ENCODE measurements at regions not wholly inside any gene's neighbourhood (a gene's known extent, or its start where the extent isn't known, plus 50 kb on each side); places are given as distances from the start of the nearest gene placed in this dataset.
"Not testable (repeated sequence)": the region's sequence is repeated elsewhere in the genome, so short reads cannot be mapped to it uniquely, and the experiment has no call there.

DNA sequence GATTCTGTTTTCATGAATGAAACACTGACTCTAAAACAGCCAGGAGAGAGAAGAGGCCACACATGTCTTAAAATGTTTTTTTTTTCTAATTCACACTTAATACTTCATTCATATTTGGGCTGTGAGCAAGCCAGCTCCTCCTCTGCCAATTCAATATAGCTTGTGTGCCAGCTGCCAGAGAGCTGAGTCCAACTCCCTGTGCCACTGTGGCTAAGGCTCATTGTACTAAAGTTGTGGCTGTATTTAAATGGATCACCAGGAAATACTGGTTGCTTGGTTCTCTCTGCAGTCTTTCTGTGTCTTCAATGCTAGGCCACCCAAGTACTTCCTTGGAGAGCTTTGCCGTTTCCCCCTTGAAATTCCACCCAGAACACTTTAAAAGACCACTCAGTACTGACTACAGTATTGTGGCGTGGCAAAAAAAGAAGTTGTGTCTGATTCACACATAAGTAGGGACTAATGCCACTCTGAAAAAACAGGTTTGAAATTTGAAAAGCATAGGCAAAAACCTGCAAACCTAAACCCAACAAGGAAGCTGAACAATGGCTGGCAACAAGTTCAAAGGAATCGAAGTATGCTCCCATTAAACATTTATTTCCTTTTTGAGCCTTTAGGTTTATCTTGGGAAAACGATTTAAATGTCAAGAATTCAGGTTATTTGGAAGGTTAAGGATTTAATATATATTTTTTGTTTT, 524.7 kb downstream of the DIPK2A start:
- no peak overlapping the region for H3K27ac ChIP-seq
- DNase-seq (ENCODE audit: low read depth, low spot score) = no peak

DNA sequence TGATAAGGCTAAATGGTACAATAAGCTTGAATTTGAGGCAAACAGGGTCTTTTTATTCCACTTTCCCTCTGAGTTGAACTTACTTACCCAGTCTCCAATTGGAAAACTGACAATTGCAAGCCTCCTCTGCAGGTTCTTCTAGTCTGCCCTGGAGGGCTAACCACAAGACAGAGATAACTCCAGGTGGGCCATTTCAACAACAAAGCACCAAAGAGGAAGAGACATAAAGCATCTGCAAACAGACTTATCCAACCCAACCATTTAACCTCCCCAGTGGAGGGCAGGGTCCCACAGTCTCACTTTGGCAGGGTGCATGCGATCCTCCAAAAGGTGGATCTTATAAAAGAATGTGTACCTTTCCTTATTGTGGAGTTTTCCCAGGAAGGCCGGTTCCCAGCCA, 525.8 kb downstream of the DIPK2A start:
- DNase-seq (ENCODE audit: low read depth, low spot score) = no peak

DNA sequence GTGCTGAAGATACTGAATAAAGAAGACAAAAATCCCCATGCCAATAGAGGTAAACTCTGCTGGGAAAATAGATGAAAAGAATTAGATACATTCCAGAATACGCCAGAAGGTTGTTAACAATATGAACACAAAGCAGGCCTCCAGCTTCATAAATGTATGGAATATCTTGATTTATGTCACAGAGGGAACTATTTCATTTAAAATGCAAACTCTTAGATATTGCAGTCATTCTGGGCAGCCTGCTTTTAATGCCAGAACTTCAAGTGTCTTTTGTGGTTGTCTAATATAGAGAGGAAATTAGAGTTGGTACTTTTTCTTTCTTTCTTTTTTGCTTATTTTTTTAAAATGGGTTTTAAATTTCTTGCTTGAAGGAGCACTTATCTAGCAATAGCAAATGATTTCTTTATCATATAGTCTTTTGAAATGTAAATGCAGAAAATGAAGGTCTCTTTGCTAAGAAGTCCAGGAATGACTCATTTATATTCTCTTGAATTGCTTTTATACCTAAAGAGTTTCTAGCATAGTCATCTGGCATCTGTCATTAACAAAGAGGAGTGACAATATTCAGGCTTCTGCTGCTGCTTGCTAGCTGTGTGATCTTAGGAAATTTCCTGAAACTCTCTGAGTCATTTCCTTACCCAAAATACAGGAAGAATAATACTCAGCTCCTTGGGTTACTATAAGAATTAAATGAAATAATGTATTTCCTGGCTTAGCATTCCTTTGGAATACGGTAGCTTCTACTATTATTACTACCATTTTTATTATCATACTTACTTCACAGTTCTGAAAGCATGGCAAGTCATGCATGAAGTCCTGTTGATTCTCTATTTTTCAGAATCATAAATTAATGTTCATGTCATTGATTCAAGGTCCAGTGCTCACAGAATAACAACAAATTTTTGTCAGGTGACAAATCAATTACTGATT, 527.6 kb downstream of the DIPK2A start:
- H3K27ac ChIP-seq = no peak overlapping the region
- no peak for DNase-seq (ENCODE audit: low read depth, low spot score)

More for the DNA sequence above, 525.8 kb downstream of the DIPK2A start:
- H3K27ac ChIP-seq = no peak overlapping the region

DNA sequence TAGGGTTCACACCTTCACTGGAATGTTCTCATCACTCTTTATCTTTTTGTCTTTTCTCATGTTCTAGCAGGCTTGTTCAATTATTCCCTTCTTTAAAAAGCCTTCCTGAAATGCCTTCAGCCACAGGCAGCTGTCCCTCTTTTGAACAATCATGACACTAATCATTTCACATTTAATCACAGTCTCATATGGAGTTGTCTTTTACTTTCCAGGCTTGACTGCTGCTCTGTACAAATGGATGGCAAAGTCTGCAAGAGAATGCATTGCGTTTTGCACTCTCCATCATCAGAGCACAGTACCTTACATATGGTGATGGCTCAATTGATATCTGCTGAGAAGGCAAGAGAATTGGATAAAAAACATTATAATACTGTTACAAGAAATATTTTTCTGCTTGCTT, 529.8 kb downstream of the DIPK2A start:
- DNase-seq (ENCODE audit: low read depth, low spot score) = no peak
- no peak overlapping the region for H3K27ac ChIP-seq

DNA sequence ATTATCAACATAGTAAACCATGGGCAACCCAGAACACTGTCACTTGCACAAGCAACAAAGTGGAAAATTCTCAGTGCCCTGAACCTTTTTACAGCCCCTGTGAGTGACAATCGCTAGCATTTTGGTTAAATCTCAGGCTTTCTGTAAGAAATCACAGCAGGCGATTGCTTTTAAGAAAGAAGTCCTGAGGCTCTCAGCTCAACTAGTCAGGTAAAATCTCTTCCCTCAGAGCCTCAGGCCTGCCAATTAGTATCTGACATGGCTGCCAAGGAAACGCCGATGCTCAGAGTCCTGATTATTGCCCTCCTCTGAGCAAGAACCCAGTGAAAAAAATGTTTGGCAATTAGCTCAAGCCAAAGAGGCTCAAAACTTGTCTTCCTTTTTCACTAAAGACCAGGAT, 530.8 kb downstream of the DIPK2A start:
- H3K27ac ChIP-seq = no peak overlapping the region
- DNase-seq (ENCODE audit: low read depth, low spot score) = no peak

DNA sequence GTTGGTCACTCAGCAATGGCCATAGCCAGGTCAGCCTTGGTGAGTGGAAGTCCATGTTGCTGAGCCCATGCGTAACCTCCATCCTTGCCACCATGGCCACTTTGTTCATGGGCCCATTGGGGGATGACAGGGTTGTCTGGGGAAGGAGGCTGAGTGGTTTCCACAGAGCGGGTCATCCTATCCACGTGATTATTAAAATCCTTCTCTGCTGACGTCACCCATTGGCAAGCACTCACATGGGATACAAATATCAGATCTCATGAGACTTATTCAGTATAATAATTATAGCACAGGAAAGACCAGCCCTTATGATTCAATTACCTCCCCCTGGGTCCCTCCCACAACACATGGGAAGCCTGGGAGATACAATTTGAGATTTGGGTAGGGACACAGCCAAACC, 534.8 kb downstream of the DIPK2A start:
- H3K27ac ChIP-seq; DNase-seq (ENCODE audit: low read depth, low spot score): not testable (repeated sequence)

DNA sequence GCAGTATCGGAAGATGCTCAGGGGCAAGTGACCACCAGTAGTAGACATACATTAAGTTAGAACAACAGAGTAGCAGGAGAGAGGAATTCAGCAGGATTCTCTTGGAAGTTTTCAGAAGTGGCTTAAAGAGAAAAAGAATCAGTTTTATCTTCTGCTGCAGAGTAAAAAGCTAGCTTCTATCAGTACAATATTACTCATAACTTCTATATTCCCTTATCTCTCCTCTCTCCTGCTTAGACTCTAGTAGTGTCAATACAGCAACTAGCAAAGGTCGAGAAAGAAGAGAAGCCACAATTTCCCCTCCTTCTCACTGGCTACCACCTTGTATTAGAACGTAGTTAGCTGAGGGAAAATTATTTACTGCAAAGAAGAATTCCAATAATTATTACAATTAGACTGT, 539.7 kb downstream of the DIPK2A start:
- no peak for DNase-seq (ENCODE audit: low read depth, low spot score)
- H3K27ac ChIP-seq = no peak overlapping the region

DNA sequence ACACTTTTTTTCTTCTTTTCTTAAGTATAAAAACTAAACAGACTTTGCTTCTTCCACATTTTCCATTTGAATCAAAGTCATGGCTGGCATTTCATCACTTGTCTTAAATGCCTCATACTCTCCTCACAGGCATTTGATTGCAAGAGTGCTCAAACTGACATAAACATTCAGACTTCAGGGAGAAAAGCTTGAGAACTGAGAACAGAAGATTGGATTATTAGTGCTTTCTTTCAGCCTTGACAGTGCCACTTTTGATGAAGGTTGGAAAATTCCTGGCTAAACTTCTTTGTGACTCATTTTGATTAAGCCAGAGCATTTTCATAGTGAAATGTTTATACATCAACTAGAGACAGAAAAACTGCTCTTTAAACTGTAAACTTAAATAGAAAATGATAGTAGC, 544.4 kb downstream of the DIPK2A start:
- H3K27ac ChIP-seq = no peak overlapping the region
- DNase-seq (ENCODE audit: low read depth, low spot score) = no peak

DNA sequence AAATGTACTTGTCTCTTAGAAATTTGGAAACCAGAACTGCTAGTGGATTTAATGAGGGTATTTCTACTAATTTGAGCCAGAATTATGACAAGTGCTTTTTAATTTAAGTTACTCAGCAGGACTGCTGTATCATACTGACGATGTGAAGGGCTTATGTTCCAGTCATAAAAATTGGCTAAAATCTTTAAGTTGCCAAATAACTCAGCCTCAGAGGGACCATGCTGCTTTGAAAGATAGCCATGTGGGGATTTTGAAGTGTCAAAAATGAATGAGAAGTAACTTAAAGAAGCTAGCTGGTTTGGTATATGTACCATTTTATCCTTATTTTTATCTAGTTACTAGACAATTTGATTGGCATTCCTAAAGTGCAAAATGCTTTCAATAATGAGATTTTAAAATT, 545.0 kb downstream of the DIPK2A start:
- DNase-seq (ENCODE audit: low read depth, low spot score) = no peak
- H3K27ac ChIP-seq = no peak overlapping the region

DNA sequence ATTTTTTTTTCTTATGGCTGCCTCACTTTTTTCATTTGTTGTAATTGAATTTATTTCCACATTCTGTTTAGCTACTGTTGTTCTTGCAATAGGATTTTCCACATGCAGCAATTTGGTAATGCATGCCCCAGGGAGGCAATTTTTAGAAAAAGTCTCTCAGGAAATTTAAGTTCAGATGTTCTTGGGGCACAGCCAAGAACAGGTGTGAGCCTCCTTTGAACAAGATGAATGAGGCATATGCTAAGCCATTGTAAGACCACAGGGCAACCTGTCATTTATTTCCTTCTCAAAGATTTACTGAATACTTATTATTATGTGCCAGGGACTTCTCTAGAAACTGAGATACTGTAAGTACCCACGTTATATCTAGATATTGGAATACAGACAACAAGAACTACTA, 549.5 kb downstream of the DIPK2A start:
- DNase-seq (ENCODE audit: low read depth, low spot score) = no peak
- no peak overlapping the region for H3K27ac ChIP-seq

DNA sequence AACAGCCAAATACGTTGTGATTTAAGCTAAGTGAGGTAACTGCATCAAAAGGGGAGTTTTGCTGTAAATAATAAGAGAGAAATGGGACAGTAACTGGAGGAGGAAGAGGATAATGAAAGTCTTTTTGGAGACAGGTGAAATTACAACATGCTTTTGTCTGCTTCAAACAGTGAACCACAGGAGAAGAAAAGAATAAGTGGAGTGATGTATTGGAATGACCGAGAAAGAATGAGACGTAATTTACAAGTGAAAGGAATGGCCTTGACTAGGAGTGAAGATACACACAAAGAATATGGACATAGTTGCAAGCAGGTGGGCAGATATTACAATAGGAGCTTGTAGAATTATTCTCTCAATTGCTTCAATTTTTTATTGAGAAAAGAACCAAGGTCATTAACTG, 550.8 kb downstream of the DIPK2A start:
- DNase-seq (ENCODE audit: low read depth, low spot score) = no peak
- no peak overlapping the region for H3K27ac ChIP-seq

DNA sequence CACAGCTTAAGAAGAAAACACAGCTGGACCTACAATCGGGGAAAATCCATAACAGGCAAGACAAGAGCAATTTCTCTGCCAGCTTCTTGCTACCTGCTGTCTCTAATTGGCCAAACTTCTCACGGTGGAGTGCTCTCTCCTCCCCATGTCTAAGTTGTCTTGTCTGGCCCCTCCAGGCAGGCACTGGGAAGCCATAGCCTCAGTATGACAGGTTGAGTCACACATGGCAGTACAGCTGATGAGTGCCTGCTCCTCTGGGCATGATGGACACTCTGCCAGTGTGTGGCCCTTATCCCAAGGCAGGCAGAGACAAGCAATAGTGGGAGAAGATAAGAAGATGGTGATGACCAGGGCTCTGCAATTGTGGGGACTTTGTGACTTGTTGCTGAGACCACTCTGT, 551.8 kb downstream of the DIPK2A start:
- H3K27ac ChIP-seq = no peak overlapping the region
- DNase-seq (ENCODE audit: low read depth, low spot score) = no peak

DNA sequence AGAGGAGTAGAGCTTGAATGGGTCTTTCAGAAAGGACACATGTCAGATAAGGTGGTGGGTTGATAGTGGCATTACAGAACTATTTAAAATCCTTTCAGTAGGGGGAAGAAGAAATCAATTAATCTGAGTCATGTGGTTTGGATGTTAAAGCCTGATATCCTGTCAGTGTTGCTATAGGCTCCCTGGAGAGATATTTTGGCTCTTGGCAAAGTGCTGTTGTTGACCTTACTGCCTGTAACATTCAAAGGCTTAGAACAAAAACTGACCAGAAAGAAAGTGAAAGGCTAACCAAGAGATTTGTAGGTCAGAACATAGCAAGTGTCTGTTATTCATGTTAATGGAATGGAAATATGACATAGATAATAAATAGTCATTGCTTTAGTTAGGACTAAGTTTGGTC, 552.9 kb downstream of the DIPK2A start:
- DNase-seq (ENCODE audit: low read depth, low spot score) = no peak
- H3K27ac ChIP-seq = no peak overlapping the region

DNA sequence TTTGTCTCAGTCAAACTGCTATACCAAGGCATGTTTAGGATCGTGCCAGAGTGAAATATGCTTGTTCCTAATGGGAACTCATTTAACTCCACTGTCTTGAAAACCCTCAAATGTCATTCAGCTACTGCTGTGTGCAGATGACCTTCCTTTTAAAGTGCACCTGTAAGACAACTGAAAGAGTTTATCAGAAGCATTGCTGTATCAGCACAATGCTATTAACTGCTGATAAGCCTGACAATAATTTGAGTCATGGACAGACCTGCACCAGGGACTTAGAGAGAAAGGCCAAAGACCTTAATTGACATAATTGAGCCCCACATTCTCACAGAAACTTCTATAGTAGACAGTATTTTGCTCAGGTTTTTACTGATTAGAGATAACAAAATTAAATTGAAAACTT, 557.9 kb downstream of the DIPK2A start:
- no peak for DNase-seq (ENCODE audit: low read depth, low spot score)
- no peak overlapping the region for H3K27ac ChIP-seq

DNA sequence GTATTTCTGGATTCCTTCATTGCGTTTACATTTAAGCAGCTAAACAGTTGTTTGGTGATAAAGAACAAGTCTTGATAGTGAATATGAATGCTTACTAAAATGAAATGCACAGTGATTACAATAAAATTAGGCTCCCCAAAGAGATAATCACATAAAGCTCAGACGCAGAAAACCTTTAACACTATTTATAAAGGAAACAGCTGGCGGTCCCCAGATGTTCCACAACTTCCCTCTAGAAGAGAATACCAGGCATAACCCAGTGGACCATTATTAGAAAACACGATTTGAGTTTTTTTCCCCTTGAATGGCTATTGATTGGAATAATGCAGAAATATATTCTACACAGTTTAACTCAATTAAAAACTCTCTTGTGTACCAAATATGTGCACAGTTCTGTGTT, 573.2 kb downstream of the DIPK2A start:
- no peak for DNase-seq (ENCODE audit: low read depth, low spot score)
- H3K27ac ChIP-seq = no peak overlapping the region

DNA sequence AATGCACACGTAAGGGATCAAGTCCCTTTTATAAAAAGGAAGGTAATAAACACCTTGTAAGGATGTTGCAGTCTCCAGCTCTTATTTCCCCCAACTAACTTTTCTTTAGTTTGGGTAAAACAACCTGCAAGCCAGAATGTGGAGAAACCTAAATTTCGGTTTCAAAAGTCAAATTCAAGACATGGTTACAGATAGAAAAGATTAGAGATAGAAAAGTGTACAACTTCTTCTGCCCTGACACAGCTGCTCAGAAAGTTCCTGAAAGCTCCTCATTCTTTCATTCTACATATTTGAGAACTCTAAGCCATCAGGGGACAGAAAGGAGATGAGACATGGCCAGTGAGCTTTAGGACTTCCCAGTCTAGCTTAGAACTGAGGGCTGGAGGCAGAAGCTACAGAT, 574.9 kb downstream of the DIPK2A start:
- H3K27ac ChIP-seq = no peak overlapping the region
- no peak for DNase-seq (ENCODE audit: low read depth, low spot score)

DNA sequence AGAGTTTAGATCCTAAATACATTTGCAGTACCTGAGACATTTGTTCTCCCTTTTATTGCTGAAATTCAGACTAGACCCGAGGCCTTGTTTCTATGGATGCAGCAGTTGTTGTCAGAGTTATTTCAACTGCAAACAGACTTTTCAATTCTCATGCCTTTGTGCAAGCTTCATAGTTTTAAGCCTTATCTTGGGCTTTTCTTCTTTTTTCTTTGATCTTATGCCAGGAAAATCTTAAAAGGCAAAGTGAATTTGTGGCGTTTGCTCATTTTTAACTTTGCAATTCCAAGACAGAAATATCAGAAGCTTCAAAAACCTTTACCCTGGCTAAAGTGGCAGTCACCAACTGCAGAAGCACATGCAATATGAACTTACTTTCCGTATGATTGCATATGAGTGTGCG, 576.7 kb downstream of the DIPK2A start:
- no peak for DNase-seq (ENCODE audit: low read depth, low spot score)
- no peak overlapping the region for H3K27ac ChIP-seq

DNA sequence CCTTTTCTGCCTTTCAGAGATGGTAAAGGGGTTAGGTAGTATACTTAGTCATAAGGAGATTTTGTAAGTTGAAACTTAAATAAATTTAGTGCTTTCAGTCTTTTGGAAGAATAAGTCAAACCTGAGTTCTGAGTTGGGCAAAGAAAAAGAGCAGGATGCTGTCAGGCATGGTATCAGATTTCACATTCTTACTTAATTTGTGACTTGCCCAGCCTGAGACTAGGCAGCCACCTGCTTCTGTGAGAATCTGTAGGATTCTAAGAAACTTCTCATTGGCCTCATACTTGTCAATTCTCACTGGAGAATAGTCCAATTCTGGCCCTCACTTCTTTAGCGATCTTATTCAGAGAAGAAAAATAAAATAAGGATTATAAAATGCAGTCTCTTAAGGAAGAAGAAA, 577.5 kb downstream of the DIPK2A start:
- no peak for DNase-seq (ENCODE audit: low read depth, low spot score)

DNA sequence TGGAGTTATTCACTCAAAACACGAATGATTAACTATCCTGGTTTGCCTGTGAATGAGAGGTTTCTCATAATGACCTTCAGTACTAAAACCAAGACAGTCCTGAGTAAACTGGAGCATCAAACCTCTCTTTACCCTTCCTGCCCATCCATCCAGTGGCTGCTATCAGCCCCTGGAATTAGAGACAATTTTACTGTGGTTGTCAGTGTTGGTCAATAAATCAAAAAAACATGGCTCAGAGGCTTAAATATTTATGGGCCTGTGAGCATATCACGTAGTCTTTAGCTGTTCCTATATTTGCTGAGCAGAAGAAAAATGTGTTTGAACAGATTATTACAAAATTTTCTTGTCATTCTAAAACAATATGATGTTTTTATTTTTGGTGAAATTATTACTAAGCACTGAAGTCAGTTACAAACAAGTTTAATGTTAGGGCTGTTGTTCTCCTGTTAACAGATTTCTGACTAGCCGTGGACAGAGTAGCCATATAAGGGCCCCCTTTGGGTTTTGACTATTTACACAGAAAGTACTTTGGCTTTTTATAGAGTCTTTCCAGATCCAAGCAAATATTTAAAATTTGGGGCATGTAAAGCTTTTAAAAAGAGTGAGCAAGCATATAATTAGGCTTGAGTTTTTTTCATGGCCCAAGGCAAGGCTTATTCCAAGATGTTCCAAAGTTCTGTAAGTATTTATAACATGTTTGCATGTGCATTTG, 580.9 kb downstream of the DIPK2A start:
- no peak for DNase-seq (ENCODE audit: low read depth, low spot score)
- H3K27ac ChIP-seq = no peak overlapping the region

More for the DNA sequence above, 577.5 kb downstream of the DIPK2A start:
- no peak overlapping the region for H3K27ac ChIP-seq

DNA sequence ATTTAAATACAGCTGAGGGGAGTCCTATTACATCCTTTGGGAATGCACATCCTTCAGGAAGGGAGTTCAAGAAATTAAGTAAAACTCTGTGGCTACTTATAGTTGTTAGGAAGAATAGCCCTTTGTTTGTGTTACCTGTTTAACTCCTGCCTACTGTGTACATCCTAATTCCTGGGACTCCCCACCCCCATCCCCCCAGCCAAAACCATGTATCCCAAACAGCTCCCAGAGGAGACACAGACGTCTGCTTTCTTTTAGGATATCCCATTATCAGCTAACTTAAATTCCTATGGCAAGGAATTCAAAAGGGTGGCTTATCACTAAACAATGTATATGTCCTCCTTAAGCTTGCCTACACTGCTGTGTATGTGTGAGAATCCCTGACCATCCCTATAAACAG, 581.7 kb downstream of the DIPK2A start:
- no peak for DNase-seq (ENCODE audit: low read depth, low spot score)
- no peak overlapping the region for H3K27ac ChIP-seq

DNA sequence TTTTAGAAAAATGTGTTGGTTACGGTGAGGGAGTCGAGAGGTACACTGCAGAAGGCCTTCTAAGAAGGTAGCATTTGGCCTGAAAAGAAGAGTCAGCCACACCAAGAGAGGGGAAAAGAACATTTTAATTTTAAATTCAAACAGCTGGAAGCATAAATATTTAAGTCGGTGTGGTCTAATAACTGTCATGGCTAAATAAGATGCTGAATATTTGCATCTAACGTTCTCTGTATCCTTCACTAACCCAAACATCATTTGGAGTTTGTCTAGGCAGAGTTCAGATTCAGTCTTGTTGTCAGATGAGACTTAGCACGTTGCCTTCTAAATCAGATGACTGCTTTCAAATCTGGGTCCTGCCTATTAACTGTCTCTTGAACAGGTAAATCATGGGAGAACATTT, 583.3 kb downstream of the DIPK2A start:
- DNase-seq (ENCODE audit: low read depth, low spot score) = no peak
- no peak overlapping the region for H3K27ac ChIP-seq

Data from epithelial cell of prostate (primary cell).